OCI-LY7 (cell line): ENCODE measurements at regions not wholly inside any gene's neighbourhood (a gene's known extent, or its start where the extent isn't known, plus 50 kb on each side); places are given as distances from the start of the nearest gene placed in this dataset.

ENCODE experiments used
- CTCF ChIP-seq: fragments of 200-600 bp; sonication (generic); conservative IDR thresholded peaks from 2 replicates; pipeline ENCODE4 v1.5.1; 2014; ENCODE audit warnings: mild to moderate bottlenecking, antibody characterized with exemption, low read length, moderate library complexity, mixed read lengths
- EZH2phosphoT487 ChIP-seq: fragments of 200-600 bp; sonication (generic); IDR thresholded peaks from 2 replicates; pipeline ENCODE4 v1.6.1; 2018; ENCODE audit warnings: low read depth, borderline replicate concordance, mild to moderate bottlenecking, mixed run types, antibody characterized with exemption, low read length, moderate library complexity, mixed read lengths

- no peak for TF ChIP-seq CTCF
- TF ChIP-seq EZH2phosphoT487, result no peak
These were observed 205.9 kb upstream of the EDIL3 start for GRCh38 chr5:84590629-84591028.
